Testis (tissue), 2 donors: ENCODE measurements at regions not wholly inside any gene's neighbourhood (a gene's known extent, or its start where the extent isn't known, plus 50 kb on each side); places are given as distances from the start of the nearest gene placed in this dataset.

Experiments
- CTCF ChIP-seq, 3 experiments: fragments of 450-650 bp in 2 of 3; fragments of 200-600 bp in 1 of 3; sonication (generic) in 1 of 3; IDR thresholded peaks; one replicate each; pipeline ENCODE4 v1.5.1; 2016 to 2019; ENCODE audit warnings: antibody characterized with exemption in 3 of 3, mild to moderate bottlenecking in 2 of 3, moderate library complexity in 1 of 3
- POLR2A ChIP-seq: fragments of 450-650 bp; IDR thresholded peaks from one replicate; pipeline ENCODE4 v1.6.1; 2017; ENCODE audit warnings: antibody characterized with exemption, mild to moderate bottlenecking, moderate library complexity

- TF ChIP-seq CTCF (IDR thresholded peaks at IDR 0.05): no peak
- no peak for TF ChIP-seq POLR2A
Measured at GRCh38 chr5:68950930-68951329, 142.9 kb upstream of the SLC30A5 start.
